ENCODE measurements at regions not wholly inside any gene's neighbourhood (a gene's known extent, or its start where the extent isn't known, plus 50 kb on each side); places are given as distances from the start of the nearest gene placed in this dataset.

DNA sequence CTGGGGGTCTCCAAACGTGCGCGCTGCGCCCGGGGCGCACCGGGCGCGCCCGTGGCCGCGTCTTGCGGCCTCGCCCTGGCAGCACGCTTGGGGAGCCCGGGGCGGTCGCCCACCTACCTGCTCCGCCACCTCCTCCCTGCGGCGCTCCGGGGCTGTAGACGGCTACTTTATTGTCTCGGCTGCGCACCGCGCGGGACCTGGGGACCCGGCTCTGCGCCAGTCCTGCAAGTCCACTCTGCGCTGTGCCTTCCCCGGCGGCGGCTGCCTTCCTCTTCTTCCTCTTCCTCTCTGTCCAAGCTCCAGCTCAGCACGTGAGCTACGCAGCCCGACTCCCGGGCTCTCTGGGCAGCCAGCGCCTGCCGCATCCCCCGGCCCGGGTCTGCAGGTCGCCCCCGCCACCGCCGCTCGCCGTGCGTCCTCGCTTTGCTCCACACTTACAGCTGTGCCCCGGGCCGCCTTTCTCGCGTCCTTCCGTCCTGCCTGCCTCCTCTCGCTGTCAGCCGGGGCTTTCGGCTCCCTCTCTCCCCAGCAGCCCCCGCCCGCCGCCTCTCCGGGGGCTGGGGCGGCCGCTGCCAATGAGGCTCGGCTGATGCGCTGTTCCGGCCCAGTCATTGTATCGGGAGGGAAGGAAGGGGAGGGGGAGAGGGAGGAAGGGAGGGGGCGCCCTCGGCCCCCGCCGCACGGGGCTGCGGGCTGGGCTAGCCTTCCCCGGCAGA lies 156.4 kb upstream of the FRMD4B start:
- Histone ChIP-seq H3K4me3 (replicated peaks in 1 of 3; ENCODE audit: insufficient read depth in 1 of 3, low read depth in 1 of 3, low read length in 3 of 3) (peak overlapping the region in 1 of 3 experiments; percentile 21), H3K27me3 (ENCODE audit: control insufficient read depth in 2 of 2, insufficient read depth in 2 of 2, low read length in 2 of 2) (peaks cover 34 to 38% of the 10 kb centered on the region in 2 experiments), H3K9ac (replicated peaks; ENCODE audit: extremely low read depth, insufficient read depth, low read length) (no peak overlapping the region), H3K4me2 (ENCODE audit: insufficient read depth, low read length) (peak overlapping the region; percentile 23), H3K4me1 (ENCODE audit: control insufficient read depth, extremely low read depth, insufficient read depth, low read length) (no peaks in the 10 kb centered on the region), H3K36me3 (ENCODE audit: control insufficient read depth in 2 of 2, extremely low read depth in 1 of 2, insufficient read depth in 2 of 2, low read length in 2 of 2) (no peaks in the 10 kb centered on the region), H3K9me3 (replicated peaks; ENCODE audit: control insufficient read depth, insufficient read depth, low read length) (no peaks in the 10 kb centered on the region), H2AFZ (ENCODE audit: low read depth, low read length) (no peak overlapping the region), H3K9me1 (replicated peaks; ENCODE audit: control insufficient read depth, extremely low read depth, insufficient read depth, low read length) (no peaks in the 10 kb centered on the region), H3K27ac (ENCODE audit: insufficient read depth, low read depth, low read length) (no peak overlapping the region), H4K20me1 (replicated peaks; ENCODE audit: control insufficient read depth, extremely low read depth, insufficient read depth, low read length) (no peaks in the 10 kb centered on the region), H3K79me2 (ENCODE audit: control insufficient read depth, insufficient read depth, low read length) (no peaks in the 10 kb centered on the region)
- ChIA-PET CTCF (interaction anchor here (1.4 kb wide), 1 partner anchor 91 kb away, joined by 4 read pairs; no protein-coding TSS in a partner anchor), POLR2A (no interaction called here)
- no peak for FAIRE-seq
- dilution Hi-C loops (cut with MboI; ENCODE audit: extremely low pct_ligation_motif_present, low sequenced_read_pairs) (no loop called here), intact Hi-C loops (cut with micrococcal nuclease) (no loop called here)
- DNase-seq (ENCODE audit: low read depth, low spot score) = no peak
- TF ChIP-seq EZH2 (IDR thresholded peaks at IDR 0.05; ENCODE audit: borderline replicate concordance, low read depth, low read length, severe bottlenecking) = peak; percentile 49
- no peak for TF ChIP-seq POLR2A (IDR thresholded peaks at IDR 0.05; ENCODE audit: low read depth, low read length)
- no peak for TF ChIP-seq CTCF (IDR thresholded peaks at IDR 0.05; ENCODE audit: extremely low read depth in 1 of 2, insufficient read depth in 1 of 2, low read depth in 1 of 2, low read length in 2 of 2)
- BruUV-seq (replicated peaks) = no TSS peak

DNA sequence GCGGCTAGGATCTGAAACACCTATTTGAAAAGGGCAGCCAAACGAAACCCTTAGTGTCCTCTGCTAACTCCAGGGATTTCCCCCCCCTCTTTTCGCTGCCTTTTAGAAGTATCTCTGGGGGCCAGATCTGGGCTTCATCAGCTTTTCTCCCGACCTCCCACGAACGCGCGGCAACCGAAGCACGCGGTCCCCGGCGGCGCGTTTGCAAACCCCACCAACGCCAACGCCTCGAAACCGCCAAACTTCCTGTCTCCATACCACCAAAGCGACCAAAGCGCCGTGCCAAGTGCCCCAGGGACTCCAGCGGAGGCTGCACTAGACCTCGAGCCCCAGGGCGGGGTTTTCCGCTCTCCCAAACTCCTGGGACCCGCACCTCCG lies 155.8 kb upstream of the FRMD4B start:
- peaks cover 34 to 38% of the 10 kb centered on the region in 2 experiments for H3K27me3 ChIP-seq (ENCODE audit: control insufficient read depth in 2 of 2, insufficient read depth in 2 of 2, low read length in 2 of 2)
- ChIA-PET CTCF (interaction anchor here (1.4 kb wide), 1 partner anchor 90 kb away, joined by 4 read pairs; no protein-coding TSS in a partner anchor), POLR2A (interaction anchor here (0.6 kb wide), 1 partner anchor 90 kb away, joined by 4 read pairs; no protein-coding TSS in a partner anchor)
- no peak overlapping the region for H3K27ac ChIP-seq (ENCODE audit: insufficient read depth, low read depth, low read length)
- DNase-seq (ENCODE audit: low read depth, low spot score) (no peak), FAIRE-seq (no peak)
- H3K36me3 ChIP-seq (ENCODE audit: control insufficient read depth in 2 of 2, extremely low read depth in 1 of 2, insufficient read depth in 2 of 2, low read length in 2 of 2) = no peaks in the 10 kb centered on the region
- no TSS peak for BruUV-seq (replicated peaks)
- H3K9me1 ChIP-seq (replicated peaks; ENCODE audit: control insufficient read depth, extremely low read depth, insufficient read depth, low read length) = no peaks in the 10 kb centered on the region
- no peak overlapping the region for H2AFZ ChIP-seq (ENCODE audit: low read depth, low read length)
- intact Hi-C loops (cut with micrococcal nuclease) (no loop called here), dilution Hi-C loops (cut with MboI; ENCODE audit: extremely low pct_ligation_motif_present, low sequenced_read_pairs) (no loop called here)
- H3K4me3 ChIP-seq (replicated peaks in 1 of 3; ENCODE audit: insufficient read depth in 1 of 3, low read depth in 1 of 3, low read length in 3 of 3) = no peak overlapping the region
- no peak overlapping the region for H3K9ac ChIP-seq (replicated peaks; ENCODE audit: extremely low read depth, insufficient read depth, low read length)
- H3K4me1 ChIP-seq (ENCODE audit: control insufficient read depth, extremely low read depth, insufficient read depth, low read length) = no peaks in the 10 kb centered on the region
- no peak for TF ChIP-seq EZH2 (IDR thresholded peaks at IDR 0.05; ENCODE audit: borderline replicate concordance, low read depth, low read length, severe bottlenecking)
- TF ChIP-seq POLR2A (IDR thresholded peaks at IDR 0.05; ENCODE audit: low read depth, low read length) = no peak
- TF ChIP-seq GATA2 (IDR thresholded peaks at IDR 0.05; ENCODE audit: insufficient read depth, insufficient read length, low read depth, low read length) = no peak
- no peak for TF ChIP-seq FOS (IDR thresholded peaks at IDR 0.05; ENCODE audit: borderline replicate concordance, insufficient read depth, low read length)
- no peak for TF ChIP-seq MAX (IDR thresholded peaks at IDR 0.05; ENCODE audit: insufficient read depth, insufficient read length)
- TF ChIP-seq JUN (IDR thresholded peaks at IDR 0.05; ENCODE audit: borderline replicate concordance, insufficient read depth, insufficient read length, low read depth) = no peak
- no peak for TF ChIP-seq POLR2AphosphoS5 (IDR thresholded peaks at IDR 0.05; ENCODE audit: insufficient read depth, low read depth, low read length)
- no peaks in the 10 kb centered on the region for H3K9me3 ChIP-seq (replicated peaks; ENCODE audit: control insufficient read depth, insufficient read depth, low read length)
- no peaks in the 10 kb centered on the region for H3K79me2 ChIP-seq (ENCODE audit: control insufficient read depth, insufficient read depth, low read length)
- no peaks in the 10 kb centered on the region for H4K20me1 ChIP-seq (replicated peaks; ENCODE audit: control insufficient read depth, extremely low read depth, insufficient read depth, low read length)
- H3K4me2 ChIP-seq (ENCODE audit: insufficient read depth, low read length) = peak overlapping the region; percentile 23

Measured in endothelial cell of umbilical vein (primary cell).